Stimulated activated CD4-positive, alpha-beta T cell treated with anti-CD3 and anti-CD28 coated beads, Interleukin-4, amount 100 ng/mL, for 48 hours (primary cell): ENCODE measurements at regions not wholly inside any gene's neighbourhood (a gene's known extent, or its start where the extent isn't known, plus 50 kb on each side); places are given as distances from the start of the nearest gene placed in this dataset.
"Not testable (repeated sequence)": the region's sequence is repeated elsewhere in the genome, so short reads cannot be mapped to it uniquely, and the experiment has no call there.

Experiments
- DNase-seq, 2 donors: peaks; one replicate each; pipeline ENCODE4 v3.0.0-alpha.2; 2020; ENCODE audit warnings: low read depth in 2 of 2

DNA sequence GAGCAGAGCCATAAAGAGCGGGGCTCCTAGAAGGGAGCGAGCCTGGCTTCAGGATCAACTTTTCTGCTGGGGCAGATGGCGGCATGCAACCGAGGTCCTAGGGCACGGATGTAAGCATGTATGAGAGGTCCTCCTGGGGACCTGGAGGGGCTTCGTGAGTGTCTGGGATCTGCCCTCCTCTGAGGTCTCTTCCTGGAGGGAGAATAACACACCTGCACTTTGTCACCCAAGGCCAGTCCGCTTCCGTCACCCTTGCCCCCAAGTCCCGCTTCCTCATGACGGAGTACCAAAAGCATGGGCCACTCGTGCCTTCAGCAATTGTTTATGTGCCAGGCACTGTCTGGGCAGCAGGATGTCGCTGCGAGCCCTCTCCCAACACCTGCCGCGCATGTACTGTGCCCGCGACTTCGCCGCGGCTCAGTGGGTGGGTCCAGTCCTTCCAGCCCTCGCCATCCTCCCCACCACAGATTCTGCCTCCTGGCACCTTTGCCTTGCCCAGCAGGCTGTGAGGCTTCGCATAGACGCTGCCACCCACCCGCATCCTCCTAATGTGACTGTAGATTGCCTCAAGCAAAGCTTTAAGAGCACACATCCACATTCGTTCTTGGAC, 60.0 kb upstream of the TMPRSS2 start:
- no peak for DNase-seq

GRCh38 chr21:41567237-41567636, 59.3 kb upstream of the TMPRSS2 start:
- not testable (repeated sequence) for DNase-seq

- DNase-seq: no peak
These were observed 58.6 kb upstream of the TMPRSS2 start for GRCh38 chr21:41566500-41567014.

DNA sequence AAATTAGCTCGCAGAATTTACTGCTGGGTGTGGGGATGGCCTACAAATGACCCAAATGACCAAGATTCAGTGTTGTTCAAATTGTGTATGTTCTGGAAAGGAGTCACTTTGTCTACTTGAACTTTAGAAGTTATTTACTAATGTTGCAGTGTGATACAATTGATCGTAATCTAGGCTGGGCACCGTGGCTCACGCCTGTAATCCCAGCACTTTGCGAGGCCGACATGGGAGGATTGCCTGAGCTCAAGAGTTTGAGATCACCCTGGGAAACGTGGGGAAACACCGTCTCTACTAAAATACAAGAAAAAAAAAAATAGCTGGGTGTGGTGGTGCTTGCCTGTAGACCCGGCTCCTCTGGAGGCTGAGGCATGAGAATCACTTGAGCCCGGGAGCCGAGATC, 57.6 kb upstream of the TMPRSS2 start:
- DNase-seq: no peak

DNA sequence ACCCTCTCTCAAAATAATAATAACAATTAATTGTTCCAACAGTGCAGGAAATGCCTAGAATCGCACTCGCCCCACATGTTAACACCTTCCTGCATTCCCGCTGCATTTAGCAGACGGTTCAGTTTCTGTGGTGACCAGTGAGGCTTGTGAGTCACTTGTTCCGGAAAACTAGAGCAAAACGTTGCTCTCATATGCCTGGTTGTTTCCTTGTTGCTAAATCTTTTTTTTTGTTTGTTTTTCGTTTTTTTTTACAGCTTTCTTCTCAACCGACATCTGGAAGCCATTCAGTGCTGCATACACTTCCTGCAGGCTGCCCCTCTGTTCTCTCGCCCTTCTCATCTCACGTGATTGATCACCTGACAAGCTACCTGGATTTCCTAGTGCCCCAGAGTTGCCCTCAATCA, 56.9 kb upstream of the TMPRSS2 start:
- no peak for DNase-seq

GRCh38 chr21:41562101-41563000, 54.4 kb upstream of the TMPRSS2 start:
- DNase-seq: no peak

DNA sequence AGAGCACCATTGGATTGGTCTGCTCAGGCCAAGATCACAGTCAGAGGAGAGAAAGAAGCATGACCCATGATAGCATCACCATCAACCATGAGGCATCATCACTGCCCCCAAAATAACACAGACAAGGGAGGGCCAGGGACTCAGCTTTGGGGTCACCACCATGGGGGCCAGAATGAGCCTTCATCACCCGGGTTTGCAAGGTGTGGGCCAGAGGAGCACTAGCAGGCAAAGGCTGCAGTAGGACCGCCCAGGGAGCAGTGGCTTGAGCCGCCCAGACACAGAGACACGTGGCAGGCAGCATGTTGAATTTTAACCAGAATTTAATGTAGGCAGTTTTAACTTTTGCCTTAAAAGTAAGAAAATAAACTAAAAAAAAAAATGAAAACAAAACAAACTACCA, 53.7 kb upstream of the TMPRSS2 start:
- no peak for DNase-seq

GRCh38 chr21:41560661-41561158, 52.8 kb upstream of the TMPRSS2 start:
- no peak for DNase-seq

DNA sequence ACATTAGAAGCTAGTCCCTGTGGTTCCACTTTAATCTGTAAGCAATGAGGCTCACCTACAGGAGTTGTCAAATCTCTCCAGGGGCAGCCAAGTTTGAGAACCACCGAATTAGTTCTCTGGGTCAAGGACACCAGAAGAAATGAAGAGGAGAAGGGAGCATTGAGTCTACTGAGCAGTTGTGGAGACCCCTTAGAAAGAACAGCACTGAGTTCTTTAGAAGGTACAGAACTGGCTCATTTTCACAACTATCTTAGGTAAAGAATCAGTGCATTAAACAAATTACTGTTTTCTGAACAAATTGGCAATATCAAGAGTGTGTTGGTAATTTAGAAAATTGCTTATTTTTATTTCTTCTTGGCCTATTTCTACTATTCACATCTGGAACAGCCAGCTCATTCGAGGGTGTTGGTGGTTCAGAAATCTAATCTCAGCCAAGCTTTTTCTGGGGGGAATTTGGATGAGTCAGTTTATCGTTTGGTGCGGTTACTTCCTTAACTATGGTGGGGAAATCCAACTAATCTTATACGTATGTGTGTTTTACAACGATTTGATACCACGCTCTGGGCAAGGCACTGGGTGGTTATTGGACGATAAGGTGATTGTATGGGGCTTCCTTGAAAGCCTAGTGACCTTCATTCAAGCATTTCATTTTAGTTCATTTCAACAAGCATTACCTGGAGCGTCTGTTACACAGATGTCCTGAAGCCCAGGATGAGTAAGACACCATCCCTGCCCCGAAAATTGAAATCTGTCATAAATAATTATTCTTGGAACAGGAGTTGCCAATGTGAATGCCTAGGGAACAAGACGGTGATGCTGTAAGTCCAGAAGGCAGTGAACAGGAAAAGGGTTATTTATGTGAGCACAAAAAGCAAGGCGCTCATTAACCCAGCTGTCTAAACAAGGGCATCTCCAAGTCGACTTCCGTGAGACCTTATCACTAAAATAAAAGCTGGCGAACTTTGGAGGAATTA, 52.0 kb upstream of the TMPRSS2 start:
- DNase-seq: peak in 1 of 2 donors; percentile 8

GRCh38 chr21:41558842-41559241, 50.9 kb upstream of the TMPRSS2 start:
- no peak for DNase-seq

DNA sequence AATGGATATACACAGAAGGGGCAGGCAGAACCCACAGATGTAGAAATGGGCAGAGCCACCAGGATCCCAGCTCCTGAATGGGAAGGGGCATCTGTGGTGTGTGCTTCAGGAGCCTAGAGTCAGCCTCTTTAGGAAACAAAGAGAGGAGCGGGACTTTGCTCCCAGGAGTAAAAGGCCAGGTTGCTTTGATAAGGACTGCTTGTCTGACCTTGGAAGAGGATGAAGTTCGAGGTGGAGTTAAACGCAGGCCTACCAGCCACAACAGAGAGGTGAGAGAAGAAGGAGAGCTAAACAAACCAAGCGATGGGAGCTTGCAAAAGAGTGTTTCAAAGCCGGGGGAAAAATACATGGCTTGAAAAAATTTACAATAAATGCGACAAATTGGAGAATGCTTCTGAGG, 49.9 kb upstream of the TMPRSS2 start:
- DNase-seq: no peak
